Mammary epithelial cell (primary cell): ENCODE measurements at regions not wholly inside any gene's neighbourhood (a gene's known extent, or its start where the extent isn't known, plus 50 kb on each side); places are given as distances from the start of the nearest gene placed in this dataset.

Source experiments
- EZH2 ChIP-seq: IDR thresholded peaks from 2 replicates; pipeline ENCODE4 v1.6.1; 2012; ENCODE audit warnings: low read length, inconsistent platforms, borderline replicate concordance
- TF ChIP-seq, protein P1 (sequence below), 2 donors: IDR thresholded peaks in 1 of 2; conservative IDR thresholded peaks in 1 of 2; 2 replicates each; pipeline ENCODE4 v1.5.1; 2011 to 2012; ENCODE audit warnings: inconsistent platforms in 2 of 2, low read length in 2 of 2, mild to moderate bottlenecking in 2 of 2, control low read depth in 1 of 2, low read depth in 1 of 2; ENCODE audit not compliant: insufficient read depth in 1 of 2; ENCODE audit errors: extremely low read depth in 1 of 2

GRCh38 chr9:105973951-105974351, 279.6 kb downstream of the TMEM38B start:
- TF ChIP-seq, protein P1, sequence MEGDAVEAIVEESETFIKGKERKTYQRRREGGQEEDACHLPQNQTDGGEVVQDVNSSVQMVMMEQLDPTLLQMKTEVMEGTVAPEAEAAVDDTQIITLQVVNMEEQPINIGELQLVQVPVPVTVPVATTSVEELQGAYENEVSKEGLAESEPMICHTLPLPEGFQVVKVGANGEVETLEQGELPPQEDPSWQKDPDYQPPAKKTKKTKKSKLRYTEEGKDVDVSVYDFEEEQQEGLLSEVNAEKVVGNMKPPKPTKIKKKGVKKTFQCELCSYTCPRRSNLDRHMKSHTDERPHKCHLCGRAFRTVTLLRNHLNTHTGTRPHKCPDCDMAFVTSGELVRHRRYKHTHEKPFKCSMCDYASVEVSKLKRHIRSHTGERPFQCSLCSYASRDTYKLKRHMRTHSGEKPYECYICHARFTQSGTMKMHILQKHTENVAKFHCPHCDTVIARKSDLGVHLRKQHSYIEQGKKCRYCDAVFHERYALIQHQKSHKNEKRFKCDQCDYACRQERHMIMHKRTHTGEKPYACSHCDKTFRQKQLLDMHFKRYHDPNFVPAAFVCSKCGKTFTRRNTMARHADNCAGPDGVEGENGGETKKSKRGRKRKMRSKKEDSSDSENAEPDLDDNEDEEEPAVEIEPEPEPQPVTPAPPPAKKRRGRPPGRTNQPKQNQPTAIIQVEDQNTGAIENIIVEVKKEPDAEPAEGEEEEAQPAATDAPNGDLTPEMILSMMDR (conservative IDR thresholded peaks at IDR 0.05 in 1 of 2, IDR thresholded peaks at IDR 0.05 in 1 of 2; ENCODE audit: extremely low read depth in 1 of 2, insufficient read depth in 1 of 2, low read depth in 1 of 2, low read length in 2 of 2), result no peak
- no peak for TF ChIP-seq EZH2
